Cardiac septum (tissue), 1 donor: ENCODE measurements at regions not wholly inside any gene's neighbourhood (a gene's known extent, or its start where the extent isn't known, plus 50 kb on each side); places are given as distances from the start of the nearest gene placed in this dataset.
A peak's percentile ranks its signal among the peaks of the same experiment; 100 is the strongest.

Experiments used
- DNase-seq: peaks from one replicate; pipeline ENCODE4 v3.0.0-alpha.2; 2020; ENCODE audit warnings: low spot score
- intact Hi-C: fragments of 100-400 bp; cut with DNase I; formaldehyde crosslinking; loops from one replicate; pipeline ENCODE4 v1.14.0; 2022
- donor health status: DM: no; HTN: no; CAD: no.

- intact Hi-C loops, result loop anchor here (5.0 kb wide), 2 partner anchors 40 to 180 kb away; no protein-coding TSS in a partner anchor
- DNase-seq, result peak; percentile 91
Measured at GRCh38 chr6:30396833-30397479, 52.0 kb downstream of the RPP21 start.

GRCh38 chr6:30397697-30398096 is 52.7 kb downstream of the RPP21 start:
- no peak for DNase-seq
- intact Hi-C loops, result loop anchor here (5.0 kb wide), 2 partner anchors 40 to 180 kb away; no protein-coding TSS in a partner anchor

- intact Hi-C loops, result loop anchor here (5.0 kb wide), 2 partner anchors 42 to 182 kb away; no protein-coding TSS in a partner anchor
- DNase-seq, result no peak
Measured at GRCh38 chr6:30399390-30400058, 54.6 kb downstream of the RPP21 start.

- DNase-seq, result no peak
- intact Hi-C loops, result no loop called here
Measured at GRCh38 chr6:30405934-30406333, 61.0 kb downstream of the RPP21 start.

GRCh38 chr6:30409184-30409583 is 64.2 kb downstream of the RPP21 start:
- intact Hi-C loops, result no loop called here
- no peak for DNase-seq

GRCh38 chr6:30411515-30412207 is 66.7 kb downstream of the RPP21 start:
- no peak for DNase-seq

GRCh38 chr6:30418448-30418847 is 70.9 kb upstream of the HLA-E start:
- DNase-seq, result no peak
- intact Hi-C loops, result no loop called here

More at GRCh38 chr6:30411515-30412207, 66.7 kb downstream of the RPP21 start:
- intact Hi-C loops, result no loop called here

GRCh38 chr6:30424549-30424948 is 64.8 kb upstream of the HLA-E start:
- intact Hi-C loops, result no loop called here
- DNase-seq, result no peak
